GM21529 (cell line): ENCODE measurements at regions not wholly inside any gene's neighbourhood (a gene's known extent, or its start where the extent isn't known, plus 50 kb on each side); places are given as distances from the start of the nearest gene placed in this dataset.
A peak's percentile ranks its signal among the peaks of the same experiment; 100 is the strongest.
"Not testable (repeated sequence)": the region's sequence is repeated elsewhere in the genome, so short reads cannot be mapped to it uniquely, and the experiment has no call there.

Experiments
- ATAC-seq: cut with Tn5 transposase; IDR thresholded peaks from one replicate; pipeline ENCODE4 v1.9.1; 2021; ENCODE audit not compliant: unreplicated experiment

GRCh38 chr18:57954935-57955334 is 89.1 kb upstream of the NEDD4L start:
- no peak for ATAC-seq

DNA sequence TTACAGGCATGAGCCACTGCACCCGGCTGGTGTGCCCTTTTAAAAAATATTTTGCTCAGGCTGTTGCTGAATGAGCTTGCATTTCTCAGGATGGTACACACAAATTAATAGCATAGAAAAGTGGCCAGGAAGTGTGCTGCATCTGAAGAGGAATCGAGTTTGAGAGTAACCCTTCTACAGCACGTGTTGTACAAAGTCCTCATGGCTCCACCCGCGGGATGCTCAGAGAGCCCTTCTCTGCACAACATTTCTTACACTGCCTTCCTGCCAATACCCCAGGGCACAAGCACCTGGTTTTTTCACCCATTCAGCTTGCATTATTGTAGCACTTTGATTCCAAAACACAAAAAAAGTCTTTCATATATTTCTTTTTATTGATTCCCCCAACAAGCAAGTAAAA is 90.1 kb upstream of the NEDD4L start:
- ATAC-seq = no peak

DNA sequence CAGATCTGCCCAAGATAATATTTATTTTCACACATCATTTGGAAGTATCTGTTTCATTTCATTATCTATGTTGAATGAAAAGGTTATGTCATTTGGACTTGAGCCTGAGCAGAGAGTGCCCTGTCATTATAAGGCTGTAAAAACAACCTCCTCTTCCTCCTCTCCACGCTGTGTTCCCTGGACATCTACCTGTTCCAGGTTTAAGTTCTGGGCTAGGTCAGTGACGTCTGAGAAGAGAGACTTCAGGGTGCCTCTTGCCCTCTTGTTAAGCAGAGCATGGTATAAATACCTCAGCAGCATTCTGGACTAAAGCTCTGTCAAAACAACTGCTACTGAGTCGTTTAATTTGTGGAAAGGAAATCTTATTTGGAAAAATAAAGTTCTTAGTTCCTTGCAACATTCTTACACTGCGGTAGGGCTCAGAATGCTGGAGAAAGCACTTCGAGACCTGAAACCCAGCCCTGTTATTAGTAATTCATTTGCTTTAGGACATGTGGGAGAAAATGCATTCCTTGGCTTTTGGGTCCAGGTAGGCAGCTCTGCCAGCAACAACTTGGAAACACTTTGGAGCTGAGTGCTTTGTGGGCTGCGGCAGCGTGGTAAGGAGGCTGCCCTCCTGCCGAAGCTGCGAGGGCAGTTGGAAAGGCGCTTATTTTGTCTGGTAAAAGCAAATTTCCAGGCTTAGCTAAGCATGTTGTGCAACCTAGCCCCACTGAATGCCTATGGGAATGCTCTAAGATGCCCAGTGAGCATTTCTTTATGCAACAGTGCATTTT is 91.8 kb upstream of the NEDD4L start:
- no peak for ATAC-seq

DNA sequence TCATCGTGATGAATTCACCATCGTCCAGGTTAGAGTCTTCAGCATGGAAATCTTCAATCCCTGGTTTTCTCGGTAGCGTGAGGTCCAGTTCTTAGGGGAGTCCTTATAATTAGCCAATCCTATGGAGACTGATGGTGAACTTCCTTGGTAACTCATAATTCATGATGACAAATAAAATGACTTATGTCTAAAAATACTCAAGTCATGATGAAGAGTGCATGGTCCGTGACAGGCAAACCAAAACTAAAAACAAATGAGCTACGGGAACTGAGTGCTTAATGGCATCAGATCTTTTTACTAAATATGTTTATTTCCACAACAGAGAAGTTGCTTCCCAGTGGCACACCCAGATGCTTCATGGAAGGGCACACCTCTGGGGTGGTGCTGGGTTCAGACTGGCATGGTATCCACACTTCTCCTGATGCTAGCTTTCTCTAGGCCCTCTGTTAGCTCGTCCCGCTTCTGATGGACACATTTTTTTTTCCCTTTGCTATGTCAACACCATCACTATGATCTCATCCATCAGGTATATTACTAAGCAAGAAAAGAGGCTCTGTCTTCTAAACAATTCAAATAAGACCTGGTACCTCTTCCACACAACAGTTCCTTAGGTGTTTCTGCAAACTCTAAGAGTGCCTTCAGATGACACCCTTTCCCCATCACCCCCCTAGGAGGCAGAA is 92.8 kb upstream of the NEDD4L start:
- ATAC-seq = peak; percentile 66

DNA sequence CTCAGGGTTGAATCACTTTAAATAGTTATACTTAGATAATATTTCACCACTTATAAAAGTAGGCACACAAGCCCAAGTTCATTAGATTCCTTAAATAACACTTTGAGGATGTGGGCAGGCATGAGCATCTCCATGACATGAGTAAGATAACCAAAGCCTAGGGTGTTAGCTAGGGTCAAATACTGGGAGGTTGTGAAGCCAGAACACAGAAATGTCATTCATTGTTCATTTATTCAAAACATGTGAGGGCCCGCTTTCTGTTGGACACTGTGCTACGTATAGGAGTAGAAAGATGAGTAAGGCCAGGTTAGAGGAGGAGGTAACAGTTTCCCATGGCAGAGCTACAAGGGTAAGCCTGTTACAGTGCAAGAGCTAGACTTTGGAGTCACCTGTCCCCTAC is 93.5 kb upstream of the NEDD4L start:
- ATAC-seq = no peak

DNA sequence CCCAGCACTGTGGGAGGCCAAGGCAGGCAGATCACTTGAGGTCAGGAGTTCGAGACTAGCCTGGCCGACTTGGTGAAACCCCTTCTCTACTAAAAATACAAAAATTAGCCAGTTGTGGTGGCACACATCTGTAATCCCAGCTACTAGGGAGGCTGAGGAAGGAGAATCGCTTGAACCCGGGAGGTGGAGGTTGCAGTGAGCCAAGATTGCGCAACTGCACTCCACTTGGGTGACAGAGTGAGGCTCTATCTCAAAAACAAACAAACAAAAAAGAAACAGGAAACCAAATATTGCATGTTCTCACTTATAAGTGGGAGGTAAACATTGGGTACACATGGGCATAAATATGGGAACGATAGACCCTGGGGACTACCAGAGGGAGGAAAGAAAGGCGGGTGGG is 94.7 kb upstream of the NEDD4L start:
- ATAC-seq = not testable (repeated sequence)

- no peak for ATAC-seq
Measured at GRCh38 chr18:57947117-57947516, 96.9 kb upstream of the NEDD4L start.

- no peak for ATAC-seq
Measured at GRCh38 chr18:57943723-57944122, 100.3 kb upstream of the NEDD4L start.

GRCh38 chr18:57942493-57942892 is 101.5 kb upstream of the NEDD4L start:
- ATAC-seq = no peak

DNA sequence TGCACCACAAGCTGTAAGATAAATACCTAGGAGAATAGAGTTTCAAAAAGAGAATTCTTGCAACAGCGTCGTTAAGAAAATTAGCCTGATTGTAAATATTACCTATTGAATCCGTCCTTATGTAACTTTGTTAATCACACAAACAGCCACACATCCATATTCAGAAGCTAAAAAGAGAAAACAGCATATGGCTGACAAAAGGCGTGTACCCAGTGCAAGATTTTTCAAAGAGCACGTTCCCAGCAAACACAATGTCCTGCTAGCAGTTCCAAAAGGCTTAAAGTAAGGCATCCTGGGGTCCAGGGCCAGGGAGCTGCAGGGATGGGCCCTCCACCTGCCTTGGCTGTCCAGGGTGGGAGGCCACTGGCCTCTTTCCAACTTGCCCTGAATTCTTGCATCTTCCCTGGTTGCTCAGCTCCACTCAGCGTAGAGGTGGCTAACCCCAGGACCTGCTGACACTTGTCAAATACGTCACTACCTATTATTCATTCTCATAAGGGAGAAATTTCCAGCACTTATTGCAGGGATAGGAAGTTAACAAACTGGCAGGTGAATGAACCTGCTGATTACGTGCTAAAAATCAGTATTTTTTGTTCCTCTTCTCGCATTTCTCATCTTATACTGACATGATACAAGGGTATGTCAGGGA is 102.1 kb upstream of the NEDD4L start:
- ATAC-seq = no peak

GRCh38 chr18:57940166-57940660 is 103.8 kb upstream of the NEDD4L start:
- no peak for ATAC-seq

DNA sequence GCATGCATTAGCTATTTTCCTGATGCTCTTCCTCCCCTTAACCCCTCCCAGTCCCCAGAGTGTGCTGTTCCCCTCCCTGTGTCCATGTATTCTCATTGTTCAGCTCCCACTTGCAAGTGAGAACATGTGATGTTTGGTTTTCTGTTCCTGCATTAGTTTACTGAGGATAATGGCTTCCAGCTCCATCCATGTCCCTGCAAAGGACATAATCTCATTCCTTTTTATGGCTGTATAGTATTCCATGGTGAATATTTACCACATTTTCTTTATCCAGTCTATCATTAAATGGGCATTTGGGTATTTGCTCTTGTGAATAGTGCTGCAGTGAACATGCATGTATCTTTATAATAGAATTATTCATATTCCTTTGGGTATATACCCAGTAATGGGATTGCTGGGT is 109.7 kb upstream of the NEDD4L start:
- not testable (repeated sequence) for ATAC-seq

DNA sequence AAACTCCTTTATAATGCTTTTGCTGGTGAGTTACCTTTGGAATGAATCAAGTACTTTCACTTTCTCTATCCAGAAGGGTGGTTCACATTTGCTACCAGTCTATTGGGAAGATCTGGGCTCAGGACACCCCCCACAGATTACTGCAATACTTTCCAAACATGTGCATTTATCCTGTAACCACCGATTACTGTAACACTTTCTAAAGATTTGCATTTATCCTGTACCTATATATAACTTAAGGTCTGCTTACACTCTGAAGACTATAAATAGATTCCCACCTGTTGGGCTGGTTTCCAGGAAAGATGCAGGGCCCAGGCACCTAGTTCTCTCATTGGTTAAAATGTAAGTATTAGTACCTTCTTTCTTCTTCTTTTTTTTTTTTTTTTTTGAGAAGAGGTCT is 113.0 kb upstream of the NEDD4L start:
- ATAC-seq = peak; percentile 90

DNA sequence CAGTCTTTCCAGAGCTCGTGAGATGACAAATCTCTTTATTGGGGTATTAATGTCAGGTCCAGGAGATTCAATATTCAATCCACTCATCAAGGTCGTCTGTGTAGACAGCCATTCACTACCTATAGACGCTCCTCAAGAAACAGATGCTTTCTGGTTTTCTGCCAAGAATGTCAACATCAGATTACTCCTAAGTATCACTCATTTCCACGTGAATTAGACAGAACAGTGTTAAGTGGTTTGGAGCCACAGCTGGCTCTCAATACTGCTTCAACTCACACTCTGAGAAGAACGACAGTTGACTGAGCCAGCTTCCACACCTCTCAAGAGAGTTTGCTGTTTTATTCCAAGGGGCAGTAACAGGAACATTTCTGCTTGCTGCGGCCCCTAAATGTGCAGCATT is 113.5 kb upstream of the NEDD4L start:
- ATAC-seq = no peak

DNA sequence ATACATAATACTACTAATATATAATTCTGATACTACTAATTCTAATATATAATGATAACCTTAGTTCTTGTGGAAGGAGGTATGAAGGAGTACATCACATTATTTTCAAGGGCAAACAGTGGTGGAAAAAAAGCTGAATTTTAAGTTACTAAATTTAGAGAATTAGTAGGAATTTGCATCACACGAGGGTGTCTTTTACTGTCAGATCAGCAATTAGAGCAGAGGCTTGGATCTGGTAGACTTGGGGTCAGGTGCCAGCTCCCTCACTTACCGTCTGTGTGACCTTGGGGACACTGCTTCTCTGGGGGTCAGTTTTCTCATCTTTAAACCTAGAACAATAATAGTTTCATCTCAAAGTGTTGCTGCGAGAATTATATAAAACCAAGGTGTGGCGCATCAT is 114.1 kb upstream of the NEDD4L start:
- no peak for ATAC-seq

- no peak for ATAC-seq
Measured at GRCh38 chr18:57928466-57928865, 115.6 kb upstream of the NEDD4L start.

DNA sequence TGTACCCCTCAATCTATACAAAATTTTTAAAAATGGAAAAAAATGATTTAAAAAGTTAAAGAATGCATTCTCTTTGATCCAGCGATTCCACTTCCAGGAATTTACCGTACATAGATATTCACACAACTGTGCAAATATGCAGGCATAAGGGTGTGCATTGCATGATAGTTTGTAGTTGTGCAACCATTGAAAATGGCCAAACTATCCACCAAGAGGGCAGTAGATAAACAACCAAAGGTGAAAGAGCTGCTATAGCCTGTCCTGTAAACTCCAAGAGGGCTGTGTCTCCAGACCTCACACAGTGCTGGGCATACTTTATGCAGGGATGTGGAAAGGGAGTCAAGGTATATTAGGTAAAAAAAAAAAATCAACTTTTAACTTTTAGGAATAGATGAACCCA is 116.5 kb upstream of the NEDD4L start:
- no peak for ATAC-seq

- no peak for ATAC-seq
Measured at GRCh38 chr18:57925706-57926105, 118.3 kb upstream of the NEDD4L start.

GRCh38 chr18:57923611-57924010 is 120.4 kb upstream of the NEDD4L start:
- ATAC-seq = no peak

GRCh38 chr18:57922885-57923284 is 119.8 kb upstream of the ATP8B1 start:
- ATAC-seq = no peak

DNA sequence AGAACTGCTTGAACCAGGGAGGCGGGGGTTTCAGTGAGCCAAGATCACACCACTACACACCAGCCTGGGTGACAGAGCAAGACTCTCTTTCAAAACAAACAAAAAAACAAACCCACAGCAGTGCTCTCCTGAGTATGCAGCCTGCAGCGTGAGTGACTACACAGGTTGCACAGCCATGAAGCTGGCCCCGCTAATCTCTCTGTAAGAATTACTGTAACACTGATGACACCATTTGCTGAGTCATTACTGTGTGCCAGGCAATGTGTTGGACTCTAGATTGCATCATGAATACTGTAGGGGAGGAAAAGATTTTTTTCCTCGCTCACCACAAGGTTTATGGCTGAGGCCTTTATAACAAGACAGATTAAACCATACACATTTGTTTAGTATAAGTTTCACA is 118.6 kb upstream of the ATP8B1 start:
- ATAC-seq = no peak

- ATAC-seq = no peak
Measured at GRCh38 chr18:57920036-57920435, 116.9 kb upstream of the ATP8B1 start.
